Activated CD8-positive, alpha-beta T cell treated with anti-CD3 and anti-CD28 coated beads, Interleukin-2, amount 10 ng/mL, durations not matched to agents 7 days and 5 days (primary cell): ENCODE measurements at regions not wholly inside any gene's neighbourhood (a gene's known extent, or its start where the extent isn't known, plus 50 kb on each side); places are given as distances from the start of the nearest gene placed in this dataset.

Experiments used
- ATAC-seq: fragments of 150-1000 bp; cut with Tn5 transposase; one replicate; pipeline ENCODE4 v1.10.0; 2021; ENCODE audit warnings: moderate library complexity
- CTCF ChIA-PET: fragments of 350-600 bp; sonication (Branson Sonifier 250); formaldehyde crosslinking; loops from one replicate; lab custom pipeline; 2021; ENCODE audit warnings: antibody characterized with exemption; lab: Charles Lee
- POLR2A ChIA-PET: fragments of 350-600 bp; sonication (Branson Sonifier 250); formaldehyde crosslinking; loops from one replicate; lab custom pipeline; 2021; ENCODE audit warnings: antibody characterized with exemption; lab: Charles Lee
- DNase-seq: peaks from one replicate; pipeline ENCODE4 v3.0.0-alpha.2; 2020
- H3K27ac Mint-ChIP-seq: one replicate; pipeline ENCODE4 v1.8.0; 2021; ENCODE audit warnings: mild to moderate bottlenecking, mixed read lengths
- H3K27me3 Mint-ChIP-seq: one replicate; pipeline ENCODE4 v1.8.0; 2021; ENCODE audit warnings: low read depth, mixed read lengths
- H3K36me3 Mint-ChIP-seq: one replicate; pipeline ENCODE4 v1.8.0; 2021; ENCODE audit warnings: low read depth, mixed read lengths
- H3K4me1 Mint-ChIP-seq: one replicate; pipeline ENCODE4 v1.8.0; 2021; ENCODE audit warnings: low read depth, mixed read lengths
- H3K4me3 Mint-ChIP-seq: one replicate; pipeline ENCODE4 v1.8.0; 2021; ENCODE audit warnings: mild to moderate bottlenecking, mixed read lengths
- H3K9me3 Mint-ChIP-seq: one replicate; pipeline ENCODE4 v1.8.0; 2022; ENCODE audit warnings: mixed read lengths; ENCODE audit not compliant: insufficient read depth

DNA sequence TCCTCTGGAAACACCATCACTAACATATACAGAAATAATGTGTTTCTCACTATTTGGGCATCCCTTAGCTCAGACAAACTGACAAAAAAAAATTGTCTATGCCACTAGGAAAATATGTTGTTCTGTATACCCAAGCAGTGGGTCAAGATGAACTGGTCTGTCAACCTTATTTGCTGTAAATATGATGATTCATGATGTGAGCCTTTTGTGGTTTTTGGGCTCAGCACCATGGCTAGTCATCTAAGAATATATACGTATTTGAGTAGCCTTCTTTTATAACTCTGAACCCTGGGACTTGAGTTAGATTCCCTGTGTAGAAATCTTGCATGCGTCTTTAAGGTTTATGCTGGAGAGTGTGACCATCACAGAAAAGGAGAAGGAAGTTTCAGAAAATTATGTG is 841.6 kb downstream of the CDY2B start:
- Mint-ChIP-seq H3K4me3 (no peak overlapping the region), H3K27me3 (no peaks in the 10 kb centered on the region), H3K9me3 (no peaks in the 10 kb centered on the region), H3K36me3 (peaks cover 5% of the 10 kb centered on the region), H3K27ac (no peak overlapping the region), H3K4me1 (peaks cover 4% of the 10 kb centered on the region)
- no peak for ATAC-seq
- ChIA-PET CTCF (no interaction called here), POLR2A (no interaction called here)
- DNase-seq, result no peak

DNA sequence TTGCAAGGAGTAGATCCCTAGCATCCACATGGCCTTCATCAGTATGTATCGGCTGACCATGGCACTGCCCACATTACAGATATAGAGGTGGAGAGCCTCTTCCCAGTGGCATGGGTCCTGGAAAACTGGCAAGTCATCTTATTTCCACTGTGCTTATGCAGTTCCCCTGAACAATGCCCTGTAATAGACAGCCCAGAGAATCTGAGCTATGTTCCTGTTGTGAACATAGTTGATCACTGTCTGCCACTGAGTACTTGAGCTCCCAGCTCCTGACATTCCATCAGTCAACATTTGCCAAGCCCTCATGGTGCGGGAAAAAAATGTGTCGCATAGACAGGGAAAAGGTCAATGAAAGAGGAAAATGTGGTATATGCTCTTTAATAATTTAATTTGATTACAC is 861.9 kb downstream of the CDY2B start:
- CTCF ChIA-PET, result no interaction called here
- POLR2A ChIA-PET, result no interaction called here
- ATAC-seq (no peak), DNase-seq (no peak)
- no peaks in the 10 kb centered on the region for H3K4me1 Mint-ChIP-seq
- H3K36me3 Mint-ChIP-seq, result no peaks in the 10 kb centered on the region
- no peak overlapping the region for H3K27ac Mint-ChIP-seq
- H3K9me3 Mint-ChIP-seq, result no peaks in the 10 kb centered on the region
- no peaks in the 10 kb centered on the region for H3K27me3 Mint-ChIP-seq
- H3K4me3 Mint-ChIP-seq, result no peak overlapping the region

DNA sequence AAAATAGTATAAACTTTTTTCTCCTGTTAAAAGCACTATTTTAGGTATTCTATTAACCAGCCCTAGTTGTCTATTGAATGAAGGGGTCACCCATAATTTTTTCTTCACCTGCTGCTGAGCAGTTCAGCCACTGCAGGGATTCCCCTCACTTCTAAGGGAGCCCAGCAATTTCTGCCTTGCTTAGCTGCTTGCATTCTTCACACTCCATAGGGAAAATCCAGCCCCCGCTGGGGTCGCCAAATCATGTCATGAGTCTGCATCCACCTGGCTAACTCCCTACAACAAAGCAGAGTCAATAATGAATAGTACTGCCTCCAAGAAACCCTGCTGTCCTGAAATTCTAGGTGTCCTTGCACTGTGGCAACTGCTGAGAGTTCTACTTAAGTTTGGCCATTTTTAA is 886.5 kb downstream of the CDY2B start:
- no peaks in the 10 kb centered on the region for H3K9me3 Mint-ChIP-seq
- no peaks in the 10 kb centered on the region for H3K36me3 Mint-ChIP-seq
- no peak overlapping the region for H3K4me3 Mint-ChIP-seq
- H3K27me3 Mint-ChIP-seq, result no peaks in the 10 kb centered on the region
- no peak for DNase-seq
- no peak for ATAC-seq
- no peaks in the 10 kb centered on the region for H3K4me1 Mint-ChIP-seq
- H3K27ac Mint-ChIP-seq, result no peak overlapping the region
- POLR2A ChIA-PET, result no interaction called here
- CTCF ChIA-PET, result no interaction called here

DNA sequence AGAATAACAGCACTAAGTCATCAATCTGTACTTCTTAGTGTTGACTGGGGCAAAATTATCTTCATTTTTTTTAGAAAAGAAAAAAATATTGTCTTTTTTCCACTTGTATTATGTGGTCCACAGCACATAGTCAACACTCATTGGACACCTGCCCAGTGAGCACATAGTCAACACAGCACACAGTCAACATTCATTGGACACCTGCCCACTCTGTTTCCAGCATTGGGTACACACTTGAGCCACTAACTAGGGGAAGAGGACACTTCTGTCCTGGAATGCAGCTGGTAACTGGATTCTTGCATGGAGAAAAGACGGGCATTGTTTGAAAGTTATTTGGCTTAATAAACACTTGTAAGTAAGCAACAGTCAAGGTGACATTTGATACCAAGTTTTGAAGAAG is 898.2 kb downstream of the CDY2B start:
- DNase-seq (no peak), ATAC-seq (no peak)
- no peaks in the 10 kb centered on the region for H3K36me3 Mint-ChIP-seq
- H3K27ac Mint-ChIP-seq, result no peak overlapping the region
- ChIA-PET CTCF (no interaction called here), POLR2A (no interaction called here)
- no peak overlapping the region for H3K4me3 Mint-ChIP-seq
- no peaks in the 10 kb centered on the region for H3K27me3 Mint-ChIP-seq
- H3K9me3 Mint-ChIP-seq, result no peaks in the 10 kb centered on the region
- no peaks in the 10 kb centered on the region for H3K4me1 Mint-ChIP-seq

DNA sequence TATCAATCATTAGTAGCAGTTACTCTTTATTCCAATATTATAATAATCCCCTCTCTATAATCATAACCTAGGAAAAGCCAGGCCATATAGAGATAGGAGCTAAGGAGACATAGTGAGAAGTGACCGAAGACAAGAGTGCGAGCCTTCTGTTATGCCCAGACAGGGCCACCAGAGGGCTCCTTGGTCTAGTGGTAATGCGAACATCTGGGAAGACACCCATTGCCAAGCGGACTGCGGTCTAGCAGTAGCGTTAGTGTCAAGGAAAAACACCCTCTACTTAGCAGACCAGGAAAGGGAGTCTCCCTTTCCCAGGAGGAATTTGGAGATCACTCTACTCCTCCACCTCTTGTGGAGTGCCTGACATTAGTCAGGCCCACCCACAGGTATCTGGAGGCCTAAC is 920.9 kb downstream of the CDY2B start:
- DNase-seq, result no peak
- ChIA-PET CTCF (no interaction called here), POLR2A (no interaction called here)
- no peak for ATAC-seq
- no peak overlapping the region for H3K4me3 Mint-ChIP-seq
- no peaks in the 10 kb centered on the region for H3K36me3 Mint-ChIP-seq
- no peaks in the 10 kb centered on the region for H3K4me1 Mint-ChIP-seq
- no peak overlapping the region for H3K27ac Mint-ChIP-seq
- H3K27me3 Mint-ChIP-seq, result no peaks in the 10 kb centered on the region
- H3K9me3 Mint-ChIP-seq, result no peaks in the 10 kb centered on the region

DNA sequence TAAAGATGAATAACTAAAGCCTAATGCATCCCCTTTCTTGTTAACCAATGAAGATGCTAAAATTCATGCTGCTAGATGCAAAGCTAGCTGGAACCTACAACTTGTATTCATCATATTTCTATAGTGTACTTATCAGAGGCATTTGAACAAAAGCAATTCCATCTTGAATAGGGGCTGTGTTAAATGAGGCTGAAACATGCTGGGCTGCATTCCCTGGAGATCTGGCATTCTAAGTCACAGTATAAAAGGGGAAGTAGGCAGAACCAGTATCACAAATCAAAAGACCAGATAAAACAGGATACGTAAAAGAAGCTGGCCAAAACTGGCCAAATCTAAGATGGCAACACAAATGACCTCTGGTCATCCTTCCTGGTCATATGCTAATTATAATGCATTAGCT is 932.8 kb downstream of the CDY2B start:
- ATAC-seq (no peak), DNase-seq (no peak)
- Mint-ChIP-seq H3K27ac (no peak overlapping the region), H3K9me3 (no peaks in the 10 kb centered on the region), H3K4me1 (no peaks in the 10 kb centered on the region), H3K36me3 (no peaks in the 10 kb centered on the region), H3K4me3 (no peak overlapping the region), H3K27me3 (no peaks in the 10 kb centered on the region)
- ChIA-PET CTCF (no interaction called here), POLR2A (no interaction called here)
